Thyroid gland (tissue), 4 donors: ENCODE measurements at regions not wholly inside any gene's neighbourhood (a gene's known extent, or its start where the extent isn't known, plus 50 kb on each side); places are given as distances from the start of the nearest gene placed in this dataset.

Experiments used
- POLR2A ChIP-seq, 2 donors: fragments of 450-650 bp; IDR thresholded peaks; one replicate each; pipeline ENCODE4 v1.6.1; 2017; ENCODE audit warnings: antibody characterized with exemption in 2 of 2, mild to moderate bottlenecking in 2 of 2, moderate library complexity in 1 of 2
- TF ChIP-seq, protein P1 (sequence below), 6 experiments: fragments of 200-600 bp in 3 of 6; fragments of 450-650 bp in 3 of 6; sonication (generic) in 3 of 6; IDR thresholded peaks; one replicate each; pipeline ENCODE4 v1.5.1; 2016 to 2019; ENCODE audit warnings: antibody characterized with exemption in 6 of 6, mild to moderate bottlenecking in 2 of 6, inconsistent platforms in 1 of 6, moderate library complexity in 1 of 6

DNA sequence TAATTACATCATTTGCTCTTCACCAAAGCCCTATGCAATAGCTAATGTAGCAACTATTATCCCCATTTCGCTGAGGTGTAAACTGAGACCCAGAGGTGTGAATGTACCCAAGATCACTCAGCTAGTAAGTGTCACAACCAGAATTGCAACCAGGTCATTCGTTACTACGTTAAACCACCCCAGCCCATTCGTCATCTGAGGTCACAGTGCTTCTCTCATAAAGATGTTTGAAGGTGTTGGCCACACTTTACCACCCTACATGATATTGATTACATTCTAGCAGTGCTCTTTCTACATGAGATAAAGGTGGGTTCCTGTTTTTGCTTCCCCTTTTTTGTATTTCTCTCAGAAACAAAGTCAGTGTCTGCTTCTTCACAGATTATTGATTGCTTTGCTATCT, 195.3 kb downstream of the ZBTB18 start:
- TF ChIP-seq, protein P1, sequence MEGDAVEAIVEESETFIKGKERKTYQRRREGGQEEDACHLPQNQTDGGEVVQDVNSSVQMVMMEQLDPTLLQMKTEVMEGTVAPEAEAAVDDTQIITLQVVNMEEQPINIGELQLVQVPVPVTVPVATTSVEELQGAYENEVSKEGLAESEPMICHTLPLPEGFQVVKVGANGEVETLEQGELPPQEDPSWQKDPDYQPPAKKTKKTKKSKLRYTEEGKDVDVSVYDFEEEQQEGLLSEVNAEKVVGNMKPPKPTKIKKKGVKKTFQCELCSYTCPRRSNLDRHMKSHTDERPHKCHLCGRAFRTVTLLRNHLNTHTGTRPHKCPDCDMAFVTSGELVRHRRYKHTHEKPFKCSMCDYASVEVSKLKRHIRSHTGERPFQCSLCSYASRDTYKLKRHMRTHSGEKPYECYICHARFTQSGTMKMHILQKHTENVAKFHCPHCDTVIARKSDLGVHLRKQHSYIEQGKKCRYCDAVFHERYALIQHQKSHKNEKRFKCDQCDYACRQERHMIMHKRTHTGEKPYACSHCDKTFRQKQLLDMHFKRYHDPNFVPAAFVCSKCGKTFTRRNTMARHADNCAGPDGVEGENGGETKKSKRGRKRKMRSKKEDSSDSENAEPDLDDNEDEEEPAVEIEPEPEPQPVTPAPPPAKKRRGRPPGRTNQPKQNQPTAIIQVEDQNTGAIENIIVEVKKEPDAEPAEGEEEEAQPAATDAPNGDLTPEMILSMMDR (IDR thresholded peaks at IDR 0.05), result no peak
- no peak for TF ChIP-seq POLR2A (IDR thresholded peaks at IDR 0.05)
